ENCODE measurements at regions not wholly inside any gene's neighbourhood (a gene's known extent, or its start where the extent isn't known, plus 50 kb on each side); places are given as distances from the start of the nearest gene placed in this dataset.
"Not testable (repeated sequence)": the region's sequence is repeated elsewhere in the genome, so short reads cannot be mapped to it uniquely, and the experiment has no call there.

DNA sequence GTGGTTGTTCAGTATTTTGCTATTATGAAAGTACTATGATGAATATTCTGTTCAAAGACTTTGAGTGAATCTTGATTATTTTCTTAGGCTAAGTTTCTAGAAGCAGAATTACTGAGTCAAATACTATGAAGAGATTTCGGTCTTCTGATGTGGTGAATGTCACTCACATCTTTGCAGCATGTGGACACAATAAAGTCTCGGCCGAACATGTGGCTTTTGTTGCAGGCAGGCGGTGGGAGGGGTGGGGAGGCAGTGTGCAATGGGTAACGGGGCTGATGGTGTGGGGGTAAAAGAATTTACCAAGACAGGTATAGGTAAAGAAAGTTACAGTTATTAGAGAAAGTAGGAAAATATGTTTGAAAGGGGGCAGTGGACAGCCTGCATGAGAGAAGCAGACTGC is 156.4 kb upstream of the DTNBP1 start:
- H3K27me3 ChIP-seq (replicated peaks; ENCODE audit: control insufficient read depth, insufficient read depth, low read length) = peaks cover 25% of the 10 kb centered on the region
- no peaks in the 10 kb centered on the region for H3K9me3 ChIP-seq (ENCODE audit: control insufficient read depth, low read length)
- no peak overlapping the region for H3K4me3 ChIP-seq (ENCODE audit: low read length)
- no peaks in the 10 kb centered on the region for H3K36me3 ChIP-seq (ENCODE audit: control insufficient read depth, insufficient read depth, low read length, severe bottlenecking)
- H3K4me1 ChIP-seq (ENCODE audit: control insufficient read depth, insufficient read depth, low read length) = no peaks in the 10 kb centered on the region
- no peak overlapping the region for H3K9ac ChIP-seq (ENCODE audit: low read length)
- DNase-seq (ENCODE audit: low read depth) = no peak

DNA sequence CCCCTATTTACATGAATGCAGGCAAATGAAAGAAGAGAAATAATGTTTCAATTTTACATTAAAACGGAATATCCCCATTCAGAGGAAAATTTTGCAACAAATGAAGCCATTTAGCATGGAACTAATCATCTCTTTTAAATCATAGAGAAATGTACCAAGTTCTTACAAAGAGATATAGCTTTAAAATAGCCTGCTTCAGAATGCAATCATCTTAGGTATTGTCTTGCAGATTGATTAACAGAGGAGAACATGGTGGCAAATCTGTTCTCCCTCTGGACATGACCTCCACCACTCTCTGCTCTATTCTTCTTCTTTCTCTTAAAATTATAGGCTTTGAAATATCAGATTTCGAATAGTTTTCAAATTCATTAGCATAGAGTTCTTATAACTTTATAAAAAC is 155.7 kb upstream of the DTNBP1 start:
- Histone ChIP-seq H3K4me3 (ENCODE audit: low read length) (no peak overlapping the region), H3K9me3 (ENCODE audit: control insufficient read depth, low read length) (no peaks in the 10 kb centered on the region), H3K36me3 (ENCODE audit: control insufficient read depth, insufficient read depth, low read length, severe bottlenecking) (no peaks in the 10 kb centered on the region), H3K9ac (ENCODE audit: low read length) (no peak overlapping the region), H3K27me3 (replicated peaks; ENCODE audit: control insufficient read depth, insufficient read depth, low read length) (peaks cover 21% of the 10 kb centered on the region), H3K4me1 (ENCODE audit: control insufficient read depth, insufficient read depth, low read length) (no peaks in the 10 kb centered on the region)
- DNase-seq (ENCODE audit: low read depth) = no peak

DNA sequence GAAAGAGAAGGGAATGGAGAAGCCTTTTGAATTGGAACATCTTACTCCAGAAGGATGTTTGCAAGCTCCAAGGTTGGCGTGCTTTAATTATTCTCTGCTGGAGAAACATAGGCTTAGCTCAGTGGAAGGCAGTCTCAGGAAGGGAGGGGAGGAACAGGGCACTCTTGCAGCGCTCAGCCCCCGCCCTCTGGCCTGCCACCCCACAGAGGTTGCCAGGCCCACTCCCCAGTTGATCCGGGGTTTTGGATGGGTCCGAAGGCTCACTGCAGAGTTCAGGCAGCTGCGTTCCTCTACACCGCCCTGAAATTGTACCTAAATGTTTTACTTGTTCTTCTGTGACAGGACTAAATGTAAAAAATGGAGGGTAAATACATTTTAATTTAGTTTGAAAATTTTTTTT is 155.2 kb upstream of the DTNBP1 start:
- no peak for DNase-seq (ENCODE audit: low read depth)
- H3K9ac ChIP-seq (ENCODE audit: low read length) = no peak overlapping the region
- H3K36me3 ChIP-seq (ENCODE audit: control insufficient read depth, insufficient read depth, low read length, severe bottlenecking) = no peaks in the 10 kb centered on the region
- H3K9me3 ChIP-seq (ENCODE audit: control insufficient read depth, low read length) = no peaks in the 10 kb centered on the region
- no peaks in the 10 kb centered on the region for H3K4me1 ChIP-seq (ENCODE audit: control insufficient read depth, insufficient read depth, low read length)
- H3K27me3 ChIP-seq (replicated peaks; ENCODE audit: control insufficient read depth, insufficient read depth, low read length) = peaks cover 17% of the 10 kb centered on the region
- H3K4me3 ChIP-seq (ENCODE audit: low read length) = no peak overlapping the region

DNA sequence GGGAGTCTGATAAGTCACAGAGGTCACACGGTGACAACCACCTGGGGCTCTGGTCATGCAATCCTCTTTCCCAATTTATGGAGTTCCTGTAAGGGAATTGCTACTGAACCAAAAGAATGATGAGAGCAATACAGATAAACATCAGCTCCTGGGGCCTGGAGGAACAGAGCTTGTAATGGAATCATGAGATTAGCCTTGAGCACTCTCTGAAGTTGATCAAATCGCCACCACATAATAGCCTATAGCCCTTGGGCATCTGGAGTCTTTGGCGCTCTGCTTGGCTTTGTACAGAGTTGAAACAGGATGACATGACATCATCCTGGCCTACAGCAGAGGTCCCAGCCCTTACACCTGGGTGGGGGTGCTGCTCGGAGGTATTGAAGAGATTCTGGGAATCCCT is 154.3 kb upstream of the DTNBP1 start:
- no peak for DNase-seq (ENCODE audit: low read depth)
- Histone ChIP-seq H3K4me1 (ENCODE audit: control insufficient read depth, insufficient read depth, low read length) (no peaks in the 10 kb centered on the region), H3K4me3 (ENCODE audit: low read length) (no peak overlapping the region), H3K9me3 (ENCODE audit: control insufficient read depth, low read length) (no peaks in the 10 kb centered on the region), H3K9ac (ENCODE audit: low read length) (no peak overlapping the region), H3K27me3 (replicated peaks; ENCODE audit: control insufficient read depth, insufficient read depth, low read length) (peaks cover 12% of the 10 kb centered on the region), H3K36me3 (ENCODE audit: control insufficient read depth, insufficient read depth, low read length, severe bottlenecking) (no peaks in the 10 kb centered on the region)

DNA sequence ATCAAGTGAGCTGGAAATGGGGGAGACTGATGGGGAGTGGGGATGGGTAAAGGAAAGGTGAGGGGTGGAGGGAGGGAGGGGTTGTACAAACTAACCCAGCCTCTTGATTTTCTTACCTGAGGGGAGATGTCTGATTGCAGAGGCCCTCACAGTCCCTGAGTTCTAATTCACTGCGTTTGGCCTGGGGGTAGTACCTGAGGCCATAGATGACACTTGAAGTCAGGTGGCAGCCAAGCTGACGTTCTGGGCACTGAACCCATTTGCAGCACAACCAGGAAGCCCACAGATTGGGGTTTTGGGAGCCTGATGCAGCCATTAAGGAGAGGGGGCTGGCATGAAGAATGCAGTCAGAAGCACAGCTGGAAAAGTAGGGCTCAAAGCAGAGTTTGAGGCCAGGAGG is 153.8 kb upstream of the DTNBP1 start:
- Histone ChIP-seq H3K36me3 (ENCODE audit: control insufficient read depth, insufficient read depth, low read length, severe bottlenecking) (no peaks in the 10 kb centered on the region), H3K27me3 (replicated peaks; ENCODE audit: control insufficient read depth, insufficient read depth, low read length) (peaks cover 9% of the 10 kb centered on the region), H3K4me3 (ENCODE audit: low read length) (no peak overlapping the region), H3K9me3 (ENCODE audit: control insufficient read depth, low read length) (no peaks in the 10 kb centered on the region), H3K4me1 (ENCODE audit: control insufficient read depth, insufficient read depth, low read length) (no peaks in the 10 kb centered on the region), H3K9ac (ENCODE audit: low read length) (no peak overlapping the region)
- DNase-seq (ENCODE audit: low read depth) = no peak

DNA sequence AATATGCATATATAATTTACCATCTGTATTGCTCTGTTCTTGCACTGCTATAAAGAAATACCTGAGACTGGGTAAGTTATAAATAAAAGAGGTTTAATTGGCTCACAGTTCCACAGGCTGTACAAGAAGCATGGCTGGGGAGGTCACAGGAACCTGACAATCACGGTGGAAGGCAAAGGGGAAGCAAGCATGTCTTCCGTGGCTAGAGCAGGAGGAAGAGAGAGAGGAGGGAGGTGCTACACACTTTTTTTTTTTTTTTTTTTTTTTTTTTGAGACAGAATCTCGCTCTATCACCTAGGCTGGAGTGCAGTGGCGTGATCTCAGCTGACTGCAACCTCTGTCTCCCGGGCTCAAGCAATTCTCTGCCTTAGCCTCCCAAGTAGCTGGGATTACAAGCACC is 150.9 kb upstream of the DTNBP1 start:
- not testable (repeated sequence) for DNase-seq (ENCODE audit: low read depth); H3K9ac ChIP-seq (ENCODE audit: low read length); H3K36me3 ChIP-seq (ENCODE audit: control insufficient read depth, insufficient read depth, low read length, severe bottlenecking); H3K4me1 ChIP-seq (ENCODE audit: control insufficient read depth, insufficient read depth, low read length); H3K4me3 ChIP-seq (ENCODE audit: low read length); H3K9me3 ChIP-seq (ENCODE audit: control insufficient read depth, low read length)
- peaks cover 12% of the 10 kb centered on the region for H3K27me3 ChIP-seq (replicated peaks; ENCODE audit: control insufficient read depth, insufficient read depth, low read length)

DNA sequence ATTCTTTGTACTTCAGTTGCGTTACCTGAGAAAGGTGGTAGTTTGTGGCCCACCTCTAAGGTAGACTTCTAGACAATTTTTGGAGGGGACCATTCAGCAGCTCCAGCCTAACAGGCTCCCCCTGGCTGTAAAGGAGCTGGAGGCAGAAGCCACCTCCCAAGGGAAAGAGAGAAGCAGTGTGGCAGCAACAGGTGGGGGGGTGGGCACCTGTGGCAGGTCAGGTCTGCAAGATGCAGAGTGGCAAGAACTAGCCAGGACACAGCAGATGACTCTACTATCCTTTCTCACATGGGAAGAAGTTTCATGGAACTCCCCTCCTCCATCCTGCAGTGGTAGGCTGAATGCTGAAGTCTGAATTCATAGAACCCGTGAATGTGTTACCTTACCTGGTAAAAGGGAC is 148.3 kb upstream of the DTNBP1 start:
- Histone ChIP-seq H3K4me3 (ENCODE audit: low read length) (no peak overlapping the region), H3K9me3 (ENCODE audit: control insufficient read depth, low read length) (no peaks in the 10 kb centered on the region), H3K27me3 (replicated peaks; ENCODE audit: control insufficient read depth, insufficient read depth, low read length) (peaks cover 12% of the 10 kb centered on the region), H3K9ac (ENCODE audit: low read length) (no peak overlapping the region), H3K36me3 (ENCODE audit: control insufficient read depth, insufficient read depth, low read length, severe bottlenecking) (no peaks in the 10 kb centered on the region), H3K4me1 (ENCODE audit: control insufficient read depth, insufficient read depth, low read length) (no peaks in the 10 kb centered on the region)
- no peak for DNase-seq (ENCODE audit: low read depth)

DNA sequence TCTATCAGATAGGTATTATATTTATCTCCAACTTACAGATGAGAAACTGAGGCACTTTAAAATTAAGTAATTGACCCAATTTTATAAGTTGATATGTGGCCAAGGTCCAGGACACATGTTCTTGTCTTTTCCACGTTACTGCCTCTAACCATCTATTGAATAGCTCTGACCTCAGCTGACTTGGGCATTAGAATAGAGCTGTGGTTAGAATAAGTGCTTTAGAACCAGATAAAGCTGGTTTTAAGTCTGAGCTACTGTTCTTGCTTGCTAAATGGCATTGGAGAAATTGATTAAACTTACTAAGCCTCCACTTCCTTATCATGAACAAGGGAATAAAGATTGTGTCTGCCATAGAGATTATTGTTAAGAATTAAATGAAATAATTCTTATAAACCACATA is 147.8 kb upstream of the DTNBP1 start:
- Histone ChIP-seq H3K9me3 (ENCODE audit: control insufficient read depth, low read length) (no peaks in the 10 kb centered on the region), H3K9ac (ENCODE audit: low read length) (no peak overlapping the region), H3K4me1 (ENCODE audit: control insufficient read depth, insufficient read depth, low read length) (no peaks in the 10 kb centered on the region), H3K4me3 (ENCODE audit: low read length) (no peak overlapping the region), H3K27me3 (replicated peaks; ENCODE audit: control insufficient read depth, insufficient read depth, low read length) (peaks cover 12% of the 10 kb centered on the region), H3K36me3 (ENCODE audit: control insufficient read depth, insufficient read depth, low read length, severe bottlenecking) (no peaks in the 10 kb centered on the region)
- DNase-seq (ENCODE audit: low read depth) = no peak

DNA sequence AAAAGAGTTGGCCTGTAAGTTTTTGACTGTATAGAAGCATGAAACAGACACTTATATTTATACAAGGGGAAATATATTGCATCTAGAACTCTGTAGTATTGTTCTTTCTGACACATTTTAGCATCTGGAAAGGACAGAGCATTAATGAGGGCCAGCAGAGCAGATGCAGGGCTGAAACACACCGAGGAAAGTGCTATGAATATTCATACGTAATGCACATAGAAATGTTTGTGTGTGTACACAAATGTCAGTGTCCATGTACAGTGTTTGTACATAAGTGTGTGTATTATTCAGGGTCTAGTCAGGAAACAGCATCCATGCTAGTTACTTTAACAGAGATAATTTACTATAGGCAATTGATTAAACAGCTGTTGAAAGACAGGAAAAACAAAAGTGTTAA is 146.5 kb upstream of the DTNBP1 start:
- H3K27me3 ChIP-seq (replicated peaks; ENCODE audit: control insufficient read depth, insufficient read depth, low read length) = peaks cover 14% of the 10 kb centered on the region
- DNase-seq (ENCODE audit: low read depth) = no peak
- H3K9ac ChIP-seq (ENCODE audit: low read length) = no peak overlapping the region
- H3K4me3 ChIP-seq (ENCODE audit: low read length) = no peak overlapping the region
- H3K36me3 ChIP-seq (ENCODE audit: control insufficient read depth, insufficient read depth, low read length, severe bottlenecking) = no peaks in the 10 kb centered on the region
- H3K4me1 ChIP-seq (ENCODE audit: control insufficient read depth, insufficient read depth, low read length) = no peaks in the 10 kb centered on the region
- no peaks in the 10 kb centered on the region for H3K9me3 ChIP-seq (ENCODE audit: control insufficient read depth, low read length)

DNA sequence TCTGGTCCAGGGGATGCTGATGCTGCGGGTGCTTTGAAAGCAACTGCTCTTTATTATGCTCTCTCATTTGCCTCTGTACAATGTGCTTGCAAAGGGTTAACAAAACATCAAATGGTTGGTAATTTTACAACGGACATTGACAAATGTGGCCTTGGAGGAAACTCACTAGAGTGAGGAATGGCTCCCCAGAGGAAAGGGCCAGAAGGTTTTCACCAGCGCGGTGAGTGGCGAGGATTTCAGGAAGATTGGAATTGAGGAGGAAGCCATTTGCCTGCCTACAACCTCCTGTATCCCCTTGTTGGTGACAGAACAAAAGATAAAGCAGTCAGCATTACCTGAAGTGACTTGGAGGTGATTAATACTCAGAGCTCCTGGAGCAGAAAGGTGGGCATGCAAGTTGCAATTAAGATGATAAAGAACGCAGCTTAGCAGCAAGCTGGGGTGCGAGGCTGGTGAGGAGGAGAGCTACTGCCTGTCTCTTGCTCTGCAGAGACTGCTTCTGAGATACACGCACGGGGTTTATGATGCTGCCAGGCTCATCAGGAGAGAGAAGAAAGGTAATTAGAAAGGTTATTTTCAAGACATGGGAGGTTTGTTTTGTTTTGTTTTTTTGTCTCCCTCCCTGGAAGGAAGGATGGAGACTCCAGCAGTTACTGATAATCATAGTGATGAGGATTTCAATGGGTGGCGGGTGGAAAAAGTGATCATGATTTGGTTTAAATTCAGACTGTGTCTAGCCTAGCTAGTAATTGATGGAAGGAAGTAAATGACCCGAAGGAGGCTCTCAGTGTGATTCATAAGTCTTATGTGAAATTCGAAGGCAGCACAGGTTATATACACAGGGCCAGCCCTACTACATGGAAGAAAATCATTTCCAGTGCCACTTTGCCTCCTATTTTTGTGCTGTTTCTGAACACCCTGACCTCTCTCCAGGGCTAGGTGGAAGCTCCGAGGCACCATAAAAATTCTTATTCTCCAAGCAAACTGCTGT is 141.6 kb upstream of the DTNBP1 start:
- H3K27me3 ChIP-seq (replicated peaks; ENCODE audit: control insufficient read depth, insufficient read depth, low read length) = peaks cover 16% of the 10 kb centered on the region
- H3K9me3 ChIP-seq (ENCODE audit: control insufficient read depth, low read length) = no peaks in the 10 kb centered on the region
- H3K9ac ChIP-seq (ENCODE audit: low read length) = no peak overlapping the region
- no peak overlapping the region for H3K4me3 ChIP-seq (ENCODE audit: low read length)
- no peaks in the 10 kb centered on the region for H3K4me1 ChIP-seq (ENCODE audit: control insufficient read depth, insufficient read depth, low read length)
- DNase-seq (ENCODE audit: low read depth) = no peak
- no peaks in the 10 kb centered on the region for H3K36me3 ChIP-seq (ENCODE audit: control insufficient read depth, insufficient read depth, low read length, severe bottlenecking)

DNA sequence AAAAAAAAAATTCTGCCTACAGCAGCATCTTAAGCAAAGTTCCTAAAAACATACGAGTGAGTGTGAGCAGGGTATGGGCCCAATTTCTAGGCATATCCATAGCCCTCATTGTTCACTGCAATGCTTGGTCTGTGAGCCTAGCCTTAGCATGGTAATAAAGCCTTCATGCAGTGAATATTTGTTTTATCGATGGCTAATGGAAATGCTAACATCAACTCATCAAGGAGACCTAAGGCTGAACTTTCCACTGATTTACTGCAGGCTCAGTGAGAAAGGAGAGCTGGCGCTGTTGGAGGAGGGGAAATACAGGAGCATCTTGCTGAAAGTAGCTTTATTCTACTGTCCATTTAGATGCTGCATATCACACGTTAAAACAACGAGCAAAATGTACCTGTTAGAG is 139.6 kb upstream of the DTNBP1 start:
- no peak for DNase-seq (ENCODE audit: low read depth)
- peaks cover 11% of the 10 kb centered on the region for H3K9me3 ChIP-seq (ENCODE audit: control insufficient read depth, low read length)
- no peaks in the 10 kb centered on the region for H3K4me1 ChIP-seq (ENCODE audit: control insufficient read depth, insufficient read depth, low read length)
- peaks cover 14% of the 10 kb centered on the region for H3K27me3 ChIP-seq (replicated peaks; ENCODE audit: control insufficient read depth, insufficient read depth, low read length)
- H3K9ac ChIP-seq (ENCODE audit: low read length) = no peak overlapping the region
- H3K4me3 ChIP-seq (ENCODE audit: low read length) = no peak overlapping the region
- no peaks in the 10 kb centered on the region for H3K36me3 ChIP-seq (ENCODE audit: control insufficient read depth, insufficient read depth, low read length, severe bottlenecking)

DNA sequence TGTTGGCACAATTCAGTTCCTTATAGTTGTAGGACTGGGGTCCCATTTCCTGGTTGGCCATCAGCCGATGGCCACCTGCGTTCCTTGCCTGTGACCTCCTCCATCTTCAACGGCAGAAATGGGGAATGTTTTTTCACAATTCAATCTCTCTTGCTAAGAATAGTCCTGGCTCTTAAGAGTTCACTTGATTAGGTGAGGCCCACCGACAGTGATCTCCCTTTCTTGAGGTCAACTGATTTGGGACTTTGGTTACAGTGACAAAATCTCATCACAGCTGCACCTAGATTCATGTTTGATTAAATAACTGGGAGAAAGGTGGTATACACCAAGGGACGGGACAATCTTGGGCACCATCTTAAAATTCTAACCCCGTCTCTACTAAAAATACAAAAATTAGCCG is 139.1 kb upstream of the DTNBP1 start:
- Histone ChIP-seq H3K9ac (ENCODE audit: low read length) (no peak overlapping the region), H3K4me1 (ENCODE audit: control insufficient read depth, insufficient read depth, low read length) (no peaks in the 10 kb centered on the region), H3K4me3 (ENCODE audit: low read length) (no peak overlapping the region), H3K36me3 (ENCODE audit: control insufficient read depth, insufficient read depth, low read length, severe bottlenecking) (no peaks in the 10 kb centered on the region), H3K9me3 (ENCODE audit: control insufficient read depth, low read length) (peaks cover 11% of the 10 kb centered on the region), H3K27me3 (replicated peaks; ENCODE audit: control insufficient read depth, insufficient read depth, low read length) (peaks cover 14% of the 10 kb centered on the region)
- no peak for DNase-seq (ENCODE audit: low read depth)

Measured in adipocyte (in vitro differentiated cells).